Stimulated activated naive CD8-positive, alpha-beta T cell treated with anti-CD3 and anti-CD28 coated beads, Interleukin-15, amount 100 ng/mL, for 72 hours (primary cell): ENCODE measurements at regions not wholly inside any gene's neighbourhood (a gene's known extent, or its start where the extent isn't known, plus 50 kb on each side); places are given as distances from the start of the nearest gene placed in this dataset.
"Not testable (repeated sequence)": the region's sequence is repeated elsewhere in the genome, so short reads cannot be mapped to it uniquely, and the experiment has no call there.

Source experiments
- ATAC-seq: fragments of 150-1000 bp; cut with Tn5 transposase; 2 replicates; pipeline ENCODE4 v1.10.0; 2021; ENCODE audit warnings: mild to moderate bottlenecking, moderate library complexity
- DNase-seq, 2 donors: peaks; one replicate each; pipeline ENCODE4 v3.0.0; 2021 to 2022
- H3K27ac Mint-ChIP-seq, 2 donors: one replicate each; pipeline ENCODE4 v1.8.0; 2022; ENCODE audit warnings: mild to moderate bottlenecking in 2 of 2, mixed read lengths in 2 of 2, moderate library complexity in 2 of 2
- H3K27me3 Mint-ChIP-seq: one replicate; pipeline ENCODE4 v1.8.0; 2022; ENCODE audit warnings: mixed read lengths
- H3K4me1 Mint-ChIP-seq: one replicate; pipeline ENCODE4 v1.8.0; 2022; ENCODE audit warnings: mild to moderate bottlenecking, mixed read lengths
- H3K4me3 Mint-ChIP-seq, 2 donors: one replicate each; pipeline ENCODE4 v1.8.0; 2022; ENCODE audit warnings: mild to moderate bottlenecking in 2 of 2, mixed read lengths in 2 of 2, moderate library complexity in 1 of 2
- H3K9me3 Mint-ChIP-seq, 2 donors: one replicate each; pipeline ENCODE4 v1.8.0; 2022; ENCODE audit warnings: mixed read lengths in 2 of 2

DNA sequence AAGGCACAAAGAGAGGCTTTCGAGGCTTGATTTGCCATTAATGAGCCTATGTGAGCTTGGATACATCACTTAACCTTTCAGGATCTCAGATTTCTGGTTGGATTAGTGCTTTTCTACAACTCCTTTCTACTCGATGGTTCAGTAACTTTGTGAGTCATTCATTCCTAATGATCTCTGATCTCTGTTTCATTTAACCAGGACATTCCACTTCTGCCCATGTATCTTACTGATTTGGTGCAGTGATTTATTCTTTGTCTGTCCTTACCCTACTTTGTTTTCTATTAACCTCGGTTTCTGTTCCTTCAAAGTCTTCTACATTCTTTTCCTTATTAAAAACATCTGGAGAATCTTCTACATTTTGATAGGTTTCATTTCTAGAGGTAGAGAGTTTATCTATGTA lies 94.6 kb upstream of the ZBTB18 start:
- H3K9me3 Mint-ChIP-seq: no peaks in the 10 kb centered on the region
- no peak for DNase-seq
- H3K4me3 Mint-ChIP-seq: no peak overlapping the region
- H3K27me3 Mint-ChIP-seq: peaks cover 19% of the 10 kb centered on the region
- ATAC-seq: no peak
- H3K27ac Mint-ChIP-seq: peak overlapping the region in 1 of 2 donors; percentile 27
- no peaks in the 10 kb centered on the region for H3K4me1 Mint-ChIP-seq

GRCh38 chr1:243951207-243951606 lies 99.9 kb upstream of the ZBTB18 start:
- H3K4me1 Mint-ChIP-seq, ATAC-seq: not testable (repeated sequence)

DNA sequence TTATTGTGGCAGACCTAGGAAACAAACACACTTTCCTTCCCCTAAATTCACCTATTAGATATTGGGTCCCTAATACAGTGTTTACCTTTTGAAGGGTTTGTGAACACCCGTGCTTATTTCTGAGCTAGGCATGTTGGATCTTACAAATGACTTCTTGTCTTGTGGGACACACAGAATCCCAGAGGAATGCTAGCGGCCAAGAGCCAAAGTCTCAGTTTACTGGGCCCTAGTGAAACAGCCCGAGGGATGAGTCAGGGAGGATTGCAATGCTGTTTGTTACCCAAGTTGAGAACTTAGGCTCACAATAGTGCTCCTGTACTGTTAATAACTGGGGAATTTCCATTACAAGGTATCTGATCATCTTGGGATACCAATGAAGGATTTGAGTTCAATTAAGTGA lies 100.1 kb upstream of the AKT3 start:
- ATAC-seq (no peak), DNase-seq (no peak)
- Mint-ChIP-seq H3K27ac (no peak overlapping the region), H3K4me3 (no peak overlapping the region), H3K9me3 (no peaks in the 10 kb centered on the region), H3K4me1 (no peaks in the 10 kb centered on the region), H3K27me3 (no peaks in the 10 kb centered on the region)

More at GRCh38 chr1:243951207-243951606, 99.9 kb upstream of the ZBTB18 start:
- not testable (repeated sequence) for DNase-seq, H3K27ac Mint-ChIP-seq, H3K9me3 Mint-ChIP-seq, H3K4me3 Mint-ChIP-seq, H3K27me3 Mint-ChIP-seq

GRCh38 chr1:243946946-243947345 lies 96.9 kb upstream of the AKT3 start:
- peak; percentile 15 to 25 for DNase-seq
- no peaks in the 10 kb centered on the region for H3K9me3 Mint-ChIP-seq
- H3K27me3 Mint-ChIP-seq: peaks cover 17% of the 10 kb centered on the region
- peaks cover 12% of the 10 kb centered on the region for H3K4me1 Mint-ChIP-seq
- H3K27ac Mint-ChIP-seq: no peak overlapping the region
- no peak overlapping the region for H3K4me3 Mint-ChIP-seq
- ATAC-seq: peak; percentile 79

DNA sequence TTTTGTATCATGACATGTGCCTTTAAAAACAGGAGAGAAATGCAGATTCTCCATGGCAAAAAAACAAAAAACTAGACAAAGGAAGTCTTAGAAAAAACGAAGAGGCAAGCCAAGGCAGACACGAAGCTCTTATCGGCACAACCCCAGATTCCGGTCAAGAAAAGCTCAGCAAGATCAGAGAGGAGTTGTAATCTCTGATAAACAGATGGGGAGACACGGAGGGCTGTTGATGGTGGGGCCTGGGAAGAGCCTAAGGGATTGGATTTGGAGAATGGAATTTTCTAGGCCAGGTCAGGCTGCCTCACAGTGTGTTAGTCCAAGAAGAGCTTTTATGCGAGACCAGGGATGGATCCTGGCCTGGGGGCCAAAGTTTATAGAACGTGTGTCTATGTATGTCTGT lies 96.2 kb upstream of the AKT3 start:
- ATAC-seq (no peak), DNase-seq (no peak)
- H3K4me3 Mint-ChIP-seq: no peak overlapping the region
- no peak overlapping the region for H3K27ac Mint-ChIP-seq
- H3K9me3 Mint-ChIP-seq: no peaks in the 10 kb centered on the region
- peaks cover 17% of the 10 kb centered on the region for H3K4me1 Mint-ChIP-seq
- H3K27me3 Mint-ChIP-seq: peaks cover 17% of the 10 kb centered on the region

DNA sequence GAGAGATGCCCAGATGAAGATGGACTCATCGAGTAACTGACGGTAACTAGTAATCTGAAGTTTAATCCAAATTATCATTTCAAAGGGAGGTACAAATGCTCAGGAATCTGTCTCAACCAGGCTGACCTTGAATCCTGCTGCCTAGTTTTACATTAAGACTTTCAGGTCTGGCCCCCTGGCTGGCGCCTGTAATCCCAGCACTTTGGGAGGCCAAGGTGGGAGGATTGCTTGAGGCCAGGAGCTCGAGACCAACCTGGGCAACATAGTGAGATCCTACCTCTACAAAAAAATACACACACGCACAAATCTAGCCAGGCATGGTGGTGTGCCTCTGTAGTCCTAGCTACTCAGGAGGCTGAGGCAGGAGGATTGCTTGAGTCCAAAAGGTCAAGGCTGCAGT lies 95.7 kb upstream of the AKT3 start:
- peaks cover 17% of the 10 kb centered on the region for H3K27me3 Mint-ChIP-seq
- DNase-seq: no peak

GRCh38 chr1:243944429-243945160 lies 94.6 kb upstream of the AKT3 start:
- Mint-ChIP-seq H3K27me3 (peaks cover 17% of the 10 kb centered on the region), H3K9me3 (no peaks in the 10 kb centered on the region), H3K4me3 (no peak overlapping the region), H3K4me1 (peaks cover 17% of the 10 kb centered on the region), H3K27ac (peak overlapping the region in 1 of 2 donors; percentile 8)
- DNase-seq (no peak), ATAC-seq (no peak)

More for the DNA sequence above, 95.7 kb upstream of the AKT3 start:
- Mint-ChIP-seq H3K27ac (no peak overlapping the region), H3K4me1 (peaks cover 17% of the 10 kb centered on the region), H3K9me3 (no peaks in the 10 kb centered on the region), H3K4me3 (no peak overlapping the region)
- no peak for ATAC-seq

DNA sequence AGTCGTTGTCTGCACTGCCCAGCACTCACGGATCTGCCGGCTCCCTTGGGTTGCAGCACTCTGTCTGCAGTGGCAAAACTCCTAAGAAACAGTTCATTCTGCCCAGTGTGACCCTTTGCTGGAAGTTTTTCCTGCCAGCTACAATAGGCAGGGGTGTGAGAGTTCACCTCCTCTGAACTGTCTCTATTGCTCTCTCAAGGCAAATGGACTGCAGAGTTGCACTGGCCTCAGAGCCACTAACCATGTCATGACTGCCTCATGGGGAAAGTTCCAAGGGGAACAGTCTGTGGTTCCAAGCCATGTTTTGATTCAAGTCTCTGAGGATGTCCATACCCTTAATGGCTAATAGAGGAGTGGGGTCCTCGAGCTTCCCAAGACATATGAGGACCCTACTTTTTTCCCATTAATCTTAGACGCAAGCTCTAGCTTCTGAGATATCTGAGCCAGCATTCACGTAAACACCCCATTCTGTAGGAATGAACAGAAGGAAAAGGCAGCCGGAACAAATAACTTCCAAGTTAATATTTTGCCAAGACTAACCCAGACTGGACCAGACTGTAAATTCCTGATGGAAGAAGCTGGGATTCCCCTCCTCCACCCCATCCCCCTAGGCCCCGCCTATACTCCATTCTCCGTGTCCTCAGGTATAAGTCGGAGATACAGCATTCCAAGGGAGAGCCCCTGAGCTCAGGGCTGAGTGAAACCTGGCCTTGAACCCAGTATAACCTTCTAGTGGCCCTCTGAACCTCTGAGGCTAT lies 93.8 kb upstream of the AKT3 start:
- DNase-seq: no peak
- peaks cover 6% of the 10 kb centered on the region in 2 donors for H3K9me3 Mint-ChIP-seq
- no peak for ATAC-seq
- H3K27me3 Mint-ChIP-seq: peaks cover 17% of the 10 kb centered on the region
- H3K4me1 Mint-ChIP-seq: peaks cover 23% of the 10 kb centered on the region
- H3K27ac Mint-ChIP-seq: no peak overlapping the region
- H3K4me3 Mint-ChIP-seq: no peak overlapping the region

DNA sequence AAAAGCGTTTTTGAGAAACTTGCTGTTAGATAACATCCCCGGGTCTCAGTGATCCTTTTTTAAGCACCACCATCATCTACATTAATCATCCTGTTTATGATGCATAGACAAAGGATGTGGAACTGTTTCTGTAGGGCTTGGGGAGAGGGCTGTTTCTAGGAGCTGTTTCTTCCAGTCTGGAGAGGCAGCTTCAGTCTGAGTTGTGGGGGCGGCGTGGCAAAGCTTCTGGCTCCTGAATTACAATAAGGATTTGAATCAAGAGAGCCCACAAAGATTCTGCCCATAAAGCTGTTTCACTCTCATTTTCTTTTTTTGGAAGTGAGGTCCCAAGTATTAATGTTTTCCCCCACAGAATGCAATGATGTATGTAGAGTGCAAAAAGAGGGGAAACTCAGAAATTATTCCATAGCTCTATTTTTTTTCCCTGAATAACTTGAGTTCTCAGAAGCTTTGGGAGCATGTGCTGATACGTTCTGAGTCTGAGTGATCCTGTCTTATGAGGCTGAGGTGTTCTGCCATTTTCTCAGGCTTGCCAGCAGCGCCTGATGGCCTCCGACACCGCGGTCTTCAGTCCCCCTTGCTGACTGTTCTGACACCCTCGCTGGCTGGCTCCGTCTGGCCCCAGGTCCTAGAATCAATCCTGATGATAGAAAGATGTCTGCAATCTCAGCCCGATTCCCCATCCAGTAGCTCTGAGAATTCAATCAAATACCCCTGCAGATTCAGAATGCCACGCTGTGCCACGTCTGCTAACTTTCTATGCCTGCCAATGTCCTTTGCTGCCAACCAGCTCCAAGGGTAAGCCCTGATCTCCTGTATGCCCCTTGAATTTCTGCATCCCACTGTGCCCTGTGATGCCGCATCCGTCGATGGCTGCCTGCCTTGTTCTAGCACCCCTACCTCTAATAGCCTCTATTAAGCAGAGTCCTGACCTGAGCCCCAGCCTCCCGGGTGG lies 92.4 kb upstream of the AKT3 start:
- peaks cover 17% of the 10 kb centered on the region for H3K27me3 Mint-ChIP-seq
- ATAC-seq: no peak
- DNase-seq: no peak
- no peak overlapping the region for H3K27ac Mint-ChIP-seq
- peaks cover 6 to 7% of the 10 kb centered on the region in 2 donors for H3K9me3 Mint-ChIP-seq
- H3K4me3 Mint-ChIP-seq: no peak overlapping the region
- peaks cover 32% of the 10 kb centered on the region for H3K4me1 Mint-ChIP-seq

DNA sequence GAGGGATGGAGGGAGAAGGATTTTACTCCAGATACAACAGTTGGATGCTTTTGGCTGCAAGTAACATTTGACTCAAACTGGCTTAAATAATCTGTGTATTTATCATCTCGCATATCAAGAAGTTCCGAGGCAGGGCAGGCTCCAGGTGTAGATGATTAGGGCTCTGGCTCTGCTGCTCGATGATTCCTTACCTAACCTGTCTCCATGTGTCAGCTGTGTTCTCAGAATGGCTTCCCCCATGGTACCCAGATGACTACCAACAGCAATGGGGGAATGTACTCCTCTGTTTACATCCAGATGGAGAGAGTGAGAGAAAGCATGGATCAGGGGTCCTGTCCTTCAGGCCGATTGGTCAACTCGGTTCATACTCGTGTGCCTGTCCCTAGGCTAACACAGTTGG lies 90.4 kb upstream of the AKT3 start:
- ATAC-seq: no peak
- Mint-ChIP-seq H3K27ac (no peak overlapping the region), H3K4me3 (no peak overlapping the region), H3K9me3 (peaks cover 9 to 10% of the 10 kb centered on the region in 2 donors), H3K4me1 (peaks cover 32% of the 10 kb centered on the region), H3K27me3 (peaks cover 17% of the 10 kb centered on the region)
- DNase-seq: no peak

DNA sequence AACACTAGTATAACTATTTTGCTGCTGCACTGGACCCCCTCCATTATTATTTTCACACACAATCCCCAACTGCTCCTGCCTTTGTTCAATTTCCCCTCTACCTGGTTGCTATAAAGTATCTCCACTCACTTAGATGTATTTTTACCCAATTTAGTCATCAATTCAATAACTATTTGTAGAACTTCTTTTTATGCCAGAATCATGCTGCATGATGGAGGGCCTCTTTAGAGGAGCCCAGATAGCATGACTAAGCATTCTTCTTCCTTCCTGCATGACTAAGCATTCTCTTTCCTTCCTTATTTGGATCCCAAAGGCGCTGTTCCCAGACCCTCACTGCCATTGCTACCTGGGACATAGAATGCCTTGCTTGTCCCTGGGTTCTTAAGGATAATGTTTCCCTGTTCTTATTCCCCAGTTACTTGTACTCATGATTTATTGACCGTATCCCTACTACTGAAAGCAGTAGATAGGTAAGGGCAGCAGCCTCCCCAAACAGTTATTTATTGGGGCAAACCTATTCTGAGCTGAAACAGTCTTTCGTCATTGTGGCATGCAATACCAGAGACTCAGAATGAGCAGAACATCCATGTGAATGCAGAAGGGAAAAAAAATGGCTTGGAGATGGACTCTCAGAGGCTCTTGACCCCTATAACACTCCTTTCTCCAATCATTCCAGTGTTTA lies 89.3 kb upstream of the AKT3 start:
- peaks cover 11% of the 10 kb centered on the region for H3K27me3 Mint-ChIP-seq
- DNase-seq (no peak), ATAC-seq (no peak)
- H3K27ac Mint-ChIP-seq: peak overlapping the region in 1 of 2 donors; percentile 79
- H3K4me1 Mint-ChIP-seq: peaks cover 32% of the 10 kb centered on the region
- H3K4me3 Mint-ChIP-seq: peak overlapping the region in 1 of 2 donors; percentile 40
- H3K9me3 Mint-ChIP-seq: peaks cover 12 to 15% of the 10 kb centered on the region in 2 donors

- H3K27ac Mint-ChIP-seq: no peak overlapping the region
- peaks cover 32% of the 10 kb centered on the region for H3K4me1 Mint-ChIP-seq
- peaks cover 9% of the 10 kb centered on the region for H3K27me3 Mint-ChIP-seq
- H3K4me3 Mint-ChIP-seq: no peak overlapping the region
- peaks cover 12 to 15% of the 10 kb centered on the region in 2 donors for H3K9me3 Mint-ChIP-seq
- DNase-seq (no peak), ATAC-seq (no peak)
These were observed 88.2 kb upstream of the AKT3 start for GRCh38 chr1:243938208-243938607.

- H3K27ac Mint-ChIP-seq: no peak overlapping the region
- H3K9me3 Mint-ChIP-seq: peaks cover 6 to 9% of the 10 kb centered on the region in 2 donors
- ATAC-seq (no peak), DNase-seq (no peak)
- peaks cover 20% of the 10 kb centered on the region for H3K27me3 Mint-ChIP-seq
- H3K4me3 Mint-ChIP-seq: no peak overlapping the region
- peaks cover 8% of the 10 kb centered on the region for H3K4me1 Mint-ChIP-seq
These were observed 83.5 kb upstream of the AKT3 start for GRCh38 chr1:243933495-243933894.

GRCh38 chr1:243931957-243932356 lies 81.9 kb upstream of the AKT3 start:
- peaks cover 6 to 9% of the 10 kb centered on the region in 2 donors for H3K9me3 Mint-ChIP-seq
- no peak for DNase-seq

More at GRCh38 chr1:243931957-243932356, 81.9 kb upstream of the AKT3 start:
- Mint-ChIP-seq H3K27me3 (peaks cover 20% of the 10 kb centered on the region), H3K4me3 (no peak overlapping the region), H3K27ac (no peak overlapping the region), H3K4me1 (no peaks in the 10 kb centered on the region)
- no peak for ATAC-seq
